ENCODE measurements at regions not wholly inside any gene's neighbourhood (a gene's known extent, or its start where the extent isn't known, plus 50 kb on each side); places are given as distances from the start of the nearest gene placed in this dataset.

DNA sequence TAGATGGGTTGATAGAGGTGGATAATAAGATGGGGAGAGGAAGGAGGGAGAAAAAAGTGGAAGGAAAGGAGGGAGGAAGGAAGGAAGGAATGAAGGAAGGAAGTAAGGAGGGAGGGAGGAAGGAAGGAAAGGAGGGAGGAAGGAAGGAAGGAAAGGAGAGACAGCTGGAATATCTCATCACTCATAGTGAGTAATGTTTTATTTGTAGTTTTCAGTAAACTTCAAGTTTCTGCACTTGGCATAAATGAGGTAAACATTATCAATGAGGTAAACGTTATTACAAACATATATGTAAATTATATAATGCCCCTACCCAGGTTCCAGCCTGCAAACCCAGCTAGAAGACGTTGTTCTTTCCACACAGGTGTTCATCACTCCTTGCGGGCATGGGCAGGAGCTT, 89.8 kb upstream of the XYLT1 start:
- Mint-ChIP-seq H3K4me1 (no peaks in the 10 kb centered on the region), H3K36me3 (ENCODE audit: low read depth) (no peaks in the 10 kb centered on the region), H3K27ac (ENCODE audit: unreplicated experiment) (no peak overlapping the region), H3K9me3 (no peaks in the 10 kb centered on the region), H3K27me3 (ENCODE audit: low read depth) (peaks cover 38% of the 10 kb centered on the region), H3K4me3 (no peak overlapping the region)
- no peak for DNase-seq (ENCODE audit: low read depth, low spot score)
- TF ChIP-seq, protein P1, sequence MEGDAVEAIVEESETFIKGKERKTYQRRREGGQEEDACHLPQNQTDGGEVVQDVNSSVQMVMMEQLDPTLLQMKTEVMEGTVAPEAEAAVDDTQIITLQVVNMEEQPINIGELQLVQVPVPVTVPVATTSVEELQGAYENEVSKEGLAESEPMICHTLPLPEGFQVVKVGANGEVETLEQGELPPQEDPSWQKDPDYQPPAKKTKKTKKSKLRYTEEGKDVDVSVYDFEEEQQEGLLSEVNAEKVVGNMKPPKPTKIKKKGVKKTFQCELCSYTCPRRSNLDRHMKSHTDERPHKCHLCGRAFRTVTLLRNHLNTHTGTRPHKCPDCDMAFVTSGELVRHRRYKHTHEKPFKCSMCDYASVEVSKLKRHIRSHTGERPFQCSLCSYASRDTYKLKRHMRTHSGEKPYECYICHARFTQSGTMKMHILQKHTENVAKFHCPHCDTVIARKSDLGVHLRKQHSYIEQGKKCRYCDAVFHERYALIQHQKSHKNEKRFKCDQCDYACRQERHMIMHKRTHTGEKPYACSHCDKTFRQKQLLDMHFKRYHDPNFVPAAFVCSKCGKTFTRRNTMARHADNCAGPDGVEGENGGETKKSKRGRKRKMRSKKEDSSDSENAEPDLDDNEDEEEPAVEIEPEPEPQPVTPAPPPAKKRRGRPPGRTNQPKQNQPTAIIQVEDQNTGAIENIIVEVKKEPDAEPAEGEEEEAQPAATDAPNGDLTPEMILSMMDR (conservative IDR thresholded peaks at IDR 0.05), result no peak

GRCh38 chr16:17559394-17559793, 88.6 kb upstream of the XYLT1 start:
- no peaks in the 10 kb centered on the region for H3K4me1 Mint-ChIP-seq
- H3K36me3 Mint-ChIP-seq (ENCODE audit: low read depth), result no peaks in the 10 kb centered on the region
- peaks cover 38% of the 10 kb centered on the region for H3K27me3 Mint-ChIP-seq (ENCODE audit: low read depth)
- no peak for DNase-seq (ENCODE audit: low read depth, low spot score)
- H3K27ac Mint-ChIP-seq (ENCODE audit: unreplicated experiment), result no peak overlapping the region
- TF ChIP-seq, protein P1 (conservative IDR thresholded peaks at IDR 0.05), result no peak
- no peaks in the 10 kb centered on the region for H3K9me3 Mint-ChIP-seq
- H3K4me3 Mint-ChIP-seq, result no peak overlapping the region

- TF ChIP-seq, protein P1 (conservative IDR thresholded peaks at IDR 0.05), result no peak
- H3K36me3 Mint-ChIP-seq (ENCODE audit: low read depth), result no peaks in the 10 kb centered on the region
- no peak for DNase-seq (ENCODE audit: low read depth, low spot score)
- H3K4me1 Mint-ChIP-seq, result no peaks in the 10 kb centered on the region
- no peak overlapping the region for H3K4me3 Mint-ChIP-seq
- no peaks in the 10 kb centered on the region for H3K9me3 Mint-ChIP-seq
- no peak overlapping the region for H3K27ac Mint-ChIP-seq (ENCODE audit: unreplicated experiment)
- H3K27me3 Mint-ChIP-seq (ENCODE audit: low read depth), result peaks cover 29% of the 10 kb centered on the region
Observed at GRCh38 chr16:17557949-17558348, 87.2 kb upstream of the XYLT1 start.

DNA sequence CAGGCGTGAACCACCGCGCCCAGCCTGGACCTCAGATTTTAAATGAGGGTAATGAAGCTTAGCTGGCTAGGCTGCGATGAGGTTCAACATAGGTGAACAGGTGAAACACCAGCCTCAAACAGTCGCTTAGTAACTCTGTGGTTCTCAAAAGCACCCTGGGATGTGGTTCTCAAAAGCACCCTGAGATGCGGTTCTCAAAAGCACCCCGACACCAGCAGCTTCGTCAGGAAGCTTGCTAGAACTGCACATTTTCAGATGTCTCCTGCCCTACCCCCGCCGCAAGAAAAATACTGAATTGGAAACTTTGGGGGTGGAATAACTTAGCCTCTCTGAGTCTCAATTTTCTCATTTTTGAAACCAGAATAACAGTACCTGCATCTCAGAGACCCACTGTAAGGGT, 86.7 kb upstream of the XYLT1 start:
- no peaks in the 10 kb centered on the region for H3K4me1 Mint-ChIP-seq
- no peak overlapping the region for H3K27ac Mint-ChIP-seq (ENCODE audit: unreplicated experiment)
- TF ChIP-seq, protein P1 (conservative IDR thresholded peaks at IDR 0.05), result no peak
- H3K9me3 Mint-ChIP-seq, result no peaks in the 10 kb centered on the region
- no peaks in the 10 kb centered on the region for H3K36me3 Mint-ChIP-seq (ENCODE audit: low read depth)
- peaks cover 24% of the 10 kb centered on the region for H3K27me3 Mint-ChIP-seq (ENCODE audit: low read depth)
- no peak overlapping the region for H3K4me3 Mint-ChIP-seq
- DNase-seq (ENCODE audit: low read depth, low spot score), result no peak

DNA sequence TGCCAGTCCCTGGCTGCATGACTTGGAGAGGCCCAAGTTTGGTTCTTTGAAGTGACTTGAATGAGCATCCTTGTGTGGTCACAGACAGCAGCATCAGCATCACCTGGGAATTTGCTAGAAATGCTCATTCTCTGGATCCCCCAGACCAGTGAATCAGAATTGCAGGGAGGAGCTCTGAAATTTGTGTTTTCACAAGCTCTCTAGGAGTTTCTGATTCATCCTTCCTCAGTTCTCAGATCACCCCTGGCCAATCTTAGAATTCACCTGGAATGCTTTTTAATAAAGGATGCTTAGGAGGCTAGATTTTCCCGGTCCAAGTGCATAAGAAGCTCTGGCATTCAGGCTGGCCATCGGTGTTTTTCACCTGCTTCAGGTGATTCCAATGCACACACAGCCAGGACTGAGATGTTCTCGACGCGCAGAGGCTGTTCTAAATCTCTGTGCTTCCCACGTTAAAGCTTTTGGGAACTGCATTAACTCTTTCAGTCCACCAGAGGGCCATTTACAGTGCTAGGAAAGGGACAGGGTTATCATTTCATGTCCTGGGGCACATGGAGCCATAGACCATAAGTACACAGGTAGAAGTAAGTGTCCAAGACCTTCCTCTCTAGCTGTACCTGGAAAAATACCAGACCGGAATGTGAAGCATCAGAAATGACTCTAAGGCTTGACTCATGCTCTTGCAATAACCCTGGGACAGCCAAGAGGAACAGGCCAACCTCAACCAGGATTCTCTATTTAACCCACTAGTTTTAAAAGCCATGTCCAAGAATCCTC, 85.7 kb upstream of the XYLT1 start:
- H3K36me3 Mint-ChIP-seq (ENCODE audit: low read depth), result no peaks in the 10 kb centered on the region
- TF ChIP-seq, protein P1 (conservative IDR thresholded peaks at IDR 0.05), result peak; percentile 73
- DNase-seq (ENCODE audit: low read depth, low spot score), result peak; percentile 5
- no peak overlapping the region for H3K27ac Mint-ChIP-seq (ENCODE audit: unreplicated experiment)
- no peak overlapping the region for H3K4me3 Mint-ChIP-seq
- peaks cover 19% of the 10 kb centered on the region for H3K27me3 Mint-ChIP-seq (ENCODE audit: low read depth)
- no peaks in the 10 kb centered on the region for H3K4me1 Mint-ChIP-seq
- no peaks in the 10 kb centered on the region for H3K9me3 Mint-ChIP-seq
